IMR-90 (cell line): ENCODE measurements at regions not wholly inside any gene's neighbourhood (a gene's known extent, or its start where the extent isn't known, plus 50 kb on each side); places are given as distances from the start of the nearest gene placed in this dataset.

Experiments used
- ATAC-seq: fragments of 200-7000 bp; cut with Tn5 transposase; 2 replicates; pipeline ENCODE4 v1.9.1; 2020; ENCODE audit warnings: low read depth, mild to moderate bottlenecking, moderate library complexity
- BruUV-seq: library from RNA; stranded (reverse); fragments of 400-500 nt; replicated peaks from 2 replicates; lab custom pipeline; 2021; lab: Mats Ljungman, UMichigan
- CTCF ChIA-PET: fragments of 300-600 bp; formaldehyde crosslinking; extraction: SDS; loops from one replicate; lab custom pipeline; 2021; ENCODE audit warnings: antibody characterized with exemption; lab: Yijun Ruan, JAX
- POLR2A ChIA-PET: fragments of 300-600 bp; sonication (Branson Sonifier 250); formaldehyde crosslinking; loops from one replicate; lab custom pipeline; 2022; ENCODE audit warnings: antibody characterized with exemption; ENCODE audit not compliant: unreplicated experiment; lab: Charles Lee
- DNase-seq: peaks from one replicate; pipeline ENCODE4 v3.0.0; 2013
- H2AFZ ChIP-seq: replicated peaks from 2 replicates; pipeline ENCODE3; 2013; ENCODE audit warnings: low read length, mild to moderate bottlenecking; ENCODE audit not compliant: poor library complexity
- H2AK5ac ChIP-seq: 2 replicates; pipeline ENCODE4 v1.6.1; 2013; ENCODE audit warnings: low read depth, low read length, inconsistent platforms
- H2AK9ac ChIP-seq: replicated peaks from 2 replicates; pipeline ENCODE3; 2013; ENCODE audit warnings: mild to moderate bottlenecking, low read depth, low read length, moderate library complexity; ENCODE audit not compliant: poor library complexity
- H2BK120ac ChIP-seq: 2 replicates; pipeline ENCODE4 v1.6.1; 2013; ENCODE audit warnings: low read depth, low read length, inconsistent platforms
- H2BK15ac ChIP-seq: 3 replicates; pipeline ENCODE4 v1.6.1; 2013; ENCODE audit warnings: low read depth, low read length, inconsistent platforms
- H2BK20ac ChIP-seq: 2 replicates; pipeline ENCODE4 v1.6.1; 2013; ENCODE audit warnings: low read depth, mild to moderate bottlenecking, inconsistent platforms, low read length, moderate library complexity
- H2BK5ac ChIP-seq: 2 replicates; pipeline ENCODE4 v1.6.1; 2013; ENCODE audit warnings: mild to moderate bottlenecking, low read depth, low read length, inconsistent platforms; ENCODE audit not compliant: poor library complexity, severe bottlenecking
- H3K14ac ChIP-seq: replicated peaks from 2 replicates; pipeline ENCODE4 v1.6.1; 2013; ENCODE audit warnings: low read depth, low read length, inconsistent platforms
- H3K18ac ChIP-seq: 2 replicates; pipeline ENCODE4 v1.6.1; 2013; ENCODE audit warnings: low read depth, low read length, control low read depth
- H3K23ac ChIP-seq: 2 replicates; pipeline ENCODE4 v1.6.1; 2013; ENCODE audit warnings: low read depth, low read length, inconsistent platforms
- H3K27ac ChIP-seq: 2 replicates; pipeline ENCODE4 v1.5.1; 2013; ENCODE audit warnings: mild to moderate bottlenecking, control low read depth, low read length; ENCODE audit not compliant: insufficient read depth
- H3K27me3 ChIP-seq: 2 replicates; pipeline ENCODE4 v1.6.1; 2013; ENCODE audit warnings: low read length; ENCODE audit not compliant: control insufficient read depth, insufficient read depth
- H3K36me3 ChIP-seq: 2 replicates; pipeline ENCODE4 v1.6.1; 2013; ENCODE audit warnings: low read length, mixed read lengths; ENCODE audit not compliant: control insufficient read depth, insufficient read depth
- H3K4ac ChIP-seq: 2 replicates; pipeline ENCODE4 v1.6.1; 2013; ENCODE audit warnings: low read depth, low read length, inconsistent platforms
- H3K4me1 ChIP-seq: 2 replicates; pipeline ENCODE4 v1.6.1; 2013; ENCODE audit warnings: low read length, mixed read lengths; ENCODE audit not compliant: control insufficient read depth, insufficient read depth
- H3K4me2 ChIP-seq: 2 replicates; pipeline ENCODE4 v1.6.1; 2013; ENCODE audit warnings: low read depth, mild to moderate bottlenecking, control low read depth, low read length, moderate library complexity
- H3K4me3 ChIP-seq: 2 replicates; pipeline ENCODE4 v1.5.1; 2013; ENCODE audit warnings: low read depth, mild to moderate bottlenecking, control low read depth, low read length, moderate library complexity; ENCODE audit not compliant: insufficient read depth
- H3K56ac ChIP-seq: 2 replicates; pipeline ENCODE4 v1.6.1; 2013; ENCODE audit warnings: low read length, inconsistent platforms; ENCODE audit not compliant: insufficient read depth; ENCODE audit errors: extremely low read depth
- H3K79me1 ChIP-seq, 2 experiments: 2 replicates each; pipeline ENCODE4 v1.6.1; 2013; ENCODE audit warnings: low read length in 2 of 2, inconsistent platforms in 1 of 2, low read depth in 1 of 2
- H3K9ac ChIP-seq: 2 replicates; pipeline ENCODE4 v1.6.1; 2013; ENCODE audit warnings: low read depth, low read length, control low read depth
- H3K9me1 ChIP-seq: 2 replicates; pipeline ENCODE4 v1.6.1; 2013; ENCODE audit warnings: low read length, inconsistent platforms; ENCODE audit not compliant: insufficient read depth
- H3K9me3 ChIP-seq: 2 replicates; pipeline ENCODE4 v1.6.1; 2013; ENCODE audit warnings: low read length; ENCODE audit not compliant: control insufficient read depth, insufficient read depth
- H4K20me1 ChIP-seq: 2 replicates; pipeline ENCODE4 v1.6.1; 2013; ENCODE audit warnings: low read length, inconsistent platforms; ENCODE audit not compliant: insufficient read depth
- H4K5ac ChIP-seq: 2 replicates; pipeline ENCODE4 v1.6.1; 2013; ENCODE audit warnings: mild to moderate bottlenecking, low read depth, low read length, control low read depth
- H4K8ac ChIP-seq, 2 experiments: 2 replicates each; pipeline ENCODE4 v1.6.1; 2013; ENCODE audit warnings: low read depth in 2 of 2, low read length in 2 of 2, control low read depth in 1 of 2, inconsistent platforms in 1 of 2
- H4K91ac ChIP-seq: 2 replicates; pipeline ENCODE4 v1.6.1; 2013; ENCODE audit warnings: low read depth, low read length, inconsistent platforms; ENCODE audit not compliant: insufficient read depth
- BHLHE40 ChIP-seq: fragments of 150-350 bp; IDR thresholded peaks from 2 replicates; pipeline ENCODE4 v1.6.1; 2016; ENCODE audit warnings: mild to moderate bottlenecking, low read depth, low read length
- CEBPB ChIP-seq: IDR thresholded peaks from 2 replicates; pipeline ENCODE4 v1.6.1; 2012; ENCODE audit warnings: low read depth, low read length, improper control_type of control experiment
- CHD1 ChIP-seq: IDR thresholded peaks from 2 replicates; pipeline ENCODE4 v1.6.1; 2012; ENCODE audit warnings: low read depth, low read length, improper control_type of control experiment
- FOS ChIP-seq: fragments of 150-350 bp; IDR thresholded peaks from 2 replicates; pipeline ENCODE4 v1.6.1; 2016; ENCODE audit warnings: low read depth, low read length
- MAFK ChIP-seq: IDR thresholded peaks from 2 replicates; pipeline ENCODE4 v1.6.1; 2012; ENCODE audit warnings: low read depth, low read length, improper control_type of control experiment
- MAZ ChIP-seq: IDR thresholded peaks from 2 replicates; pipeline ENCODE4 v1.6.1; 2012; ENCODE audit warnings: low read depth, mild to moderate bottlenecking, low read length, improper control_type of control experiment, moderate library complexity, borderline replicate concordance
- MXI1 ChIP-seq: IDR thresholded peaks from 2 replicates; pipeline ENCODE4 v1.6.1; 2012; ENCODE audit warnings: low read depth, mild to moderate bottlenecking, low read length, moderate library complexity, borderline replicate concordance
- NFE2L2 ChIP-seq: fragments of 150-350 bp; IDR thresholded peaks from 2 replicates; pipeline ENCODE4 v1.6.1; 2016; ENCODE audit warnings: low read depth, mild to moderate bottlenecking, low read length
- POLR2A ChIP-seq: IDR thresholded peaks from 2 replicates; pipeline ENCODE4 v1.6.1; 2012; ENCODE audit warnings: mild to moderate bottlenecking, low read depth, low read length
- RAD21 ChIP-seq: IDR thresholded peaks from 2 replicates; pipeline ENCODE4 v1.6.1; 2012; ENCODE audit warnings: low read length, improper control_type of control experiment
- RCOR1 ChIP-seq: IDR thresholded peaks from 2 replicates; pipeline ENCODE4 v1.6.1; 2012; ENCODE audit warnings: mild to moderate bottlenecking, low read length, improper control_type of control experiment; ENCODE audit not compliant: insufficient replicate concordance
- RFX5 ChIP-seq: IDR thresholded peaks from 2 replicates; pipeline ENCODE4 v1.8.0; 2012; ENCODE audit warnings: low read depth, mild to moderate bottlenecking, low read length, moderate library complexity
- SMC3 ChIP-seq: fragments of 150-350 bp; IDR thresholded peaks from 2 replicates; pipeline ENCODE4 v1.6.1; 2016; ENCODE audit warnings: low read depth, mild to moderate bottlenecking, antibody characterized with exemption, low read length, moderate library complexity
- dilution Hi-C: fragments of 300-500 bp; cut with HindIII; formaldehyde crosslinking; loops from one replicate; pipeline ENCODE4 v1.14.3; 2018; ENCODE audit warnings: low sequenced_read_pairs; ENCODE audit not compliant: unreplicated experiment
- in situ Hi-C: fragments of 300-500 bp; cut with MboI; formaldehyde crosslinking; loops from 3 replicates; pipeline ENCODE4 v1.14.3; 2019; ENCODE audit warnings: low sequenced_read_pairs, inconsistent platforms, mixed read lengths
- intact Hi-C: fragments of 100-400 bp; cut with micrococcal nuclease; formaldehyde crosslinking; loops from 2 replicates; pipeline ENCODE4 v1.10.0; 2022
- TF ChIP-seq, protein P1 (sequence below): conservative IDR thresholded peaks from 2 replicates; pipeline ENCODE4 v1.5.1; 2012; ENCODE audit warnings: mild to moderate bottlenecking, low read depth, low read length, improper control_type of control experiment
- TF ChIP-seq, protein P2 (sequence below): fragments of 150-350 bp; IDR thresholded peaks from 2 replicates; pipeline ENCODE4 v1.6.1; 2016; ENCODE audit warnings: low read depth, mild to moderate bottlenecking, low read length, moderate library complexity, borderline replicate concordance
- TF ChIP-seq, protein P3 (sequence below): fragments of 150-350 bp; IDR thresholded peaks from 2 replicates; pipeline ENCODE4 v1.6.1; 2017; ENCODE audit warnings: mild to moderate bottlenecking, antibody characterized with exemption, low read length, low read depth

DNA sequence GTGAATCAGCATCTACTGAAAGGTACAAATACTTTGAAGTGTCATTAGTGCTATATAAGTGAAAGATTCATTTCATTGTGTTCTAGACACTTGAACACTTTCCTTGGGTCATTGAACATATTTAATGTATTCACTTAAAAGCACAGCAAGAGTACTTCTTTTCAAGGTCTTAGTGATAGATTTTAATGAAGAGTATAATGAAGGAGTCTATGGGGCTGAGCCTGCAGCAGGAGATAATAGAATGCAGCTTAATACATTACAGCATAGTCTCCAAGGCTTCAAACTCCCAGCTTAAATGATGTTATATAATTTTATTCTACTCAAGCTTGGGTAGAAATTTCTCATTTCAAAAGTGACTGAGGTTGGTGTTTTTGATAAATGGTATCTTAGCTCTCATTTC is 66.1 kb upstream of the VEGFC start:
- Histone ChIP-seq H3K4me2 (no peak overlapping the region), H4K20me1 (no peaks in the 10 kb centered on the region), H3K56ac (no peak overlapping the region), H4K91ac (no peak overlapping the region), H2AK9ac (no peak overlapping the region), H2BK5ac (no peak overlapping the region), H3K14ac (no peak overlapping the region), H3K4ac (no peak overlapping the region), H3K4me3 (no peak overlapping the region), H2BK20ac (no peak overlapping the region), H3K27me3 (no peaks in the 10 kb centered on the region), H3K36me3 (no peaks in the 10 kb centered on the region), H3K79me1 (no peaks in the 10 kb centered on the region), H4K5ac (no peak overlapping the region), H4K8ac (no peak overlapping the region), H2BK120ac (no peak overlapping the region), H3K27ac (no peak overlapping the region), H3K9me3 (no peaks in the 10 kb centered on the region), H3K4me1 (no peaks in the 10 kb centered on the region), H2AK5ac (no peak overlapping the region), H3K18ac (no peak overlapping the region), H3K9me1 (no peaks in the 10 kb centered on the region), H3K23ac (no peak overlapping the region), H2AFZ (no peak overlapping the region), H3K9ac (no peak overlapping the region), H2BK15ac (no peak overlapping the region)
- DNase-seq (no peak), ATAC-seq (no peak)
- dilution Hi-C loops (no loop called here), intact Hi-C loops (no loop called here), in situ Hi-C loops (no loop called here)
- BruUV-seq: no TSS peak
- no peak for TF ChIP-seq MAFK
- no peak for TF ChIP-seq SMC3
- TF ChIP-seq MXI1: no peak
- TF ChIP-seq CHD1: no peak
- TF ChIP-seq RCOR1: no peak
- no peak for TF ChIP-seq FOS
- TF ChIP-seq, protein P1, sequence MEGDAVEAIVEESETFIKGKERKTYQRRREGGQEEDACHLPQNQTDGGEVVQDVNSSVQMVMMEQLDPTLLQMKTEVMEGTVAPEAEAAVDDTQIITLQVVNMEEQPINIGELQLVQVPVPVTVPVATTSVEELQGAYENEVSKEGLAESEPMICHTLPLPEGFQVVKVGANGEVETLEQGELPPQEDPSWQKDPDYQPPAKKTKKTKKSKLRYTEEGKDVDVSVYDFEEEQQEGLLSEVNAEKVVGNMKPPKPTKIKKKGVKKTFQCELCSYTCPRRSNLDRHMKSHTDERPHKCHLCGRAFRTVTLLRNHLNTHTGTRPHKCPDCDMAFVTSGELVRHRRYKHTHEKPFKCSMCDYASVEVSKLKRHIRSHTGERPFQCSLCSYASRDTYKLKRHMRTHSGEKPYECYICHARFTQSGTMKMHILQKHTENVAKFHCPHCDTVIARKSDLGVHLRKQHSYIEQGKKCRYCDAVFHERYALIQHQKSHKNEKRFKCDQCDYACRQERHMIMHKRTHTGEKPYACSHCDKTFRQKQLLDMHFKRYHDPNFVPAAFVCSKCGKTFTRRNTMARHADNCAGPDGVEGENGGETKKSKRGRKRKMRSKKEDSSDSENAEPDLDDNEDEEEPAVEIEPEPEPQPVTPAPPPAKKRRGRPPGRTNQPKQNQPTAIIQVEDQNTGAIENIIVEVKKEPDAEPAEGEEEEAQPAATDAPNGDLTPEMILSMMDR: no peak
- TF ChIP-seq BHLHE40: no peak
- no peak for TF ChIP-seq NFE2L2
- TF ChIP-seq, protein P2, sequence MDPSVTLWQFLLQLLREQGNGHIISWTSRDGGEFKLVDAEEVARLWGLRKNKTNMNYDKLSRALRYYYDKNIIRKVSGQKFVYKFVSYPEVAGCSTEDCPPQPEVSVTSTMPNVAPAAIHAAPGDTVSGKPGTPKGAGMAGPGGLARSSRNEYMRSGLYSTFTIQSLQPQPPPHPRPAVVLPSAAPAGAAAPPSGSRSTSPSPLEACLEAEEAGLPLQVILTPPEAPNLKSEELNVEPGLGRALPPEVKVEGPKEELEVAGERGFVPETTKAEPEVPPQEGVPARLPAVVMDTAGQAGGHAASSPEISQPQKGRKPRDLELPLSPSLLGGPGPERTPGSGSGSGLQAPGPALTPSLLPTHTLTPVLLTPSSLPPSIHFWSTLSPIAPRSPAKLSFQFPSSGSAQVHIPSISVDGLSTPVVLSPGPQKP: no peak
- TF ChIP-seq CEBPB: no peak
- TF ChIP-seq RFX5: no peak
- TF ChIP-seq, protein P3, sequence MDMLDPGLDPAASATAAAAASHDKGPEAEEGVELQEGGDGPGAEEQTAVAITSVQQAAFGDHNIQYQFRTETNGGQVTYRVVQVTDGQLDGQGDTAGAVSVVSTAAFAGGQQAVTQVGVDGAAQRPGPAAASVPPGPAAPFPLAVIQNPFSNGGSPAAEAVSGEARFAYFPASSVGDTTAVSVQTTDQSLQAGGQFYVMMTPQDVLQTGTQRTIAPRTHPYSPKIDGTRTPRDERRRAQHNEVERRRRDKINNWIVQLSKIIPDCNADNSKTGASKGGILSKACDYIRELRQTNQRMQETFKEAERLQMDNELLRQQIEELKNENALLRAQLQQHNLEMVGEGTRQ: no peak
- no peak for TF ChIP-seq RAD21
- no peak for TF ChIP-seq POLR2A
- TF ChIP-seq MAZ: no peak
- POLR2A ChIA-PET: no interaction called here
- CTCF ChIA-PET: interaction anchor here (1.2 kb wide), 1 partner anchor 20 kb away, joined by 3 read pairs; no protein-coding TSS in a partner anchor
